TTC549 (cell line): ENCODE measurements at regions not wholly inside any gene's neighbourhood (a gene's known extent, or its start where the extent isn't known, plus 50 kb on each side); places are given as distances from the start of the nearest gene placed in this dataset.
"Not testable (repeated sequence)": the region's sequence is repeated elsewhere in the genome, so short reads cannot be mapped to it uniquely, and the experiment has no call there.

Experiments
- FAIRE-seq: peaks from 2 replicates; lab custom pipeline; 2012; peaks lifted over from hg19 to GRCh38; lab: Jason Lieb, UNC

GRCh38 chr2:34266908-34267697 lies 668.0 kb upstream of the FAM98A start:
- no peak for FAIRE-seq

GRCh38 chr2:34261701-34262100 lies 662.6 kb upstream of the FAM98A start:
- no peak for FAIRE-seq

GRCh38 chr2:34254272-34254878 lies 655.3 kb upstream of the FAM98A start:
- FAIRE-seq: no peak

GRCh38 chr2:34252111-34252510 lies 653.0 kb upstream of the FAM98A start:
- no peak for FAIRE-seq

- FAIRE-seq: no peak
Observed at GRCh38 chr2:34251578-34251977, 652.5 kb upstream of the FAM98A start.

- FAIRE-seq: no peak
Observed at GRCh38 chr2:34244195-34244594, 645.1 kb upstream of the FAM98A start.

GRCh38 chr2:34242763-34243123 lies 643.6 kb upstream of the FAM98A start:
- no peak for FAIRE-seq

GRCh38 chr2:34241905-34242762 lies 643.0 kb upstream of the FAM98A start:
- FAIRE-seq: no peak

- FAIRE-seq: no peak
Observed at GRCh38 chr2:34239511-34239910, 640.4 kb upstream of the FAM98A start.

GRCh38 chr2:34234823-34235222 lies 635.7 kb upstream of the FAM98A start:
- FAIRE-seq: no peak

- no peak for FAIRE-seq
Observed at GRCh38 chr2:34229998-34230397, 630.9 kb upstream of the FAM98A start.

- no peak for FAIRE-seq
Observed at GRCh38 chr2:34215174-34215573, 616.1 kb upstream of the FAM98A start.

- not testable (repeated sequence) for FAIRE-seq
Observed at GRCh38 chr2:34210382-34210781, 611.3 kb upstream of the FAM98A start.

GRCh38 chr2:34204560-34204959 lies 605.5 kb upstream of the FAM98A start:
- FAIRE-seq: no peak

- FAIRE-seq: no peak
Observed at GRCh38 chr2:34201099-34201498, 602.0 kb upstream of the FAM98A start.

- no peak for FAIRE-seq
Observed at GRCh38 chr2:34199971-34200370, 600.9 kb upstream of the FAM98A start.

- FAIRE-seq: no peak
Observed at GRCh38 chr2:34193164-34193563, 594.1 kb upstream of the FAM98A start.

GRCh38 chr2:34188464-34189303 lies 589.6 kb upstream of the FAM98A start:
- no peak for FAIRE-seq

GRCh38 chr2:34179511-34179910 lies 580.4 kb upstream of the FAM98A start:
- no peak for FAIRE-seq

- FAIRE-seq: no peak
Observed at GRCh38 chr2:34178482-34178881, 579.4 kb upstream of the FAM98A start.

- FAIRE-seq: no peak
Observed at GRCh38 chr2:34176693-34177092, 577.6 kb upstream of the FAM98A start.

GRCh38 chr2:34174506-34174905 lies 575.4 kb upstream of the FAM98A start:
- no peak for FAIRE-seq
